ENCODE measurements at regions not wholly inside any gene's neighbourhood (a gene's known extent, or its start where the extent isn't known, plus 50 kb on each side); places are given as distances from the start of the nearest gene placed in this dataset.

- no peak for DNase-seq (ENCODE audit: low spot score, unreplicated experiment)
- TF ChIP-seq CTCF (IDR thresholded peaks at IDR 0.05; ENCODE audit: unreplicated experiment) = no peak
- no peaks in the 10 kb centered on the region for H3K36me3 Mint-ChIP-seq (ENCODE audit: insufficient read depth)
- no peaks in the 10 kb centered on the region for H3K27me3 Mint-ChIP-seq
- no peaks in the 10 kb centered on the region for H3K9me3 Mint-ChIP-seq (ENCODE audit: low read depth)
- no peak overlapping the region for H3K4me3 Mint-ChIP-seq (ENCODE audit: low read depth)
- H3K4me1 Mint-ChIP-seq (ENCODE audit: low read depth) = no peaks in the 10 kb centered on the region
- no peak overlapping the region for H3K27ac Mint-ChIP-seq
Measured at GRCh38 chrX:130974323-130974722, 71.3 kb upstream of the ENOX2 start.

- no peaks in the 10 kb centered on the region for H3K36me3 Mint-ChIP-seq (ENCODE audit: insufficient read depth)
- H3K9me3 Mint-ChIP-seq (ENCODE audit: low read depth) = no peaks in the 10 kb centered on the region
- H3K27me3 Mint-ChIP-seq = no peaks in the 10 kb centered on the region
- H3K4me1 Mint-ChIP-seq (ENCODE audit: low read depth) = no peaks in the 10 kb centered on the region
- H3K4me3 Mint-ChIP-seq (ENCODE audit: low read depth) = no peak overlapping the region
- TF ChIP-seq CTCF (IDR thresholded peaks at IDR 0.05; ENCODE audit: unreplicated experiment) = peak; percentile 87
- no peak overlapping the region for H3K27ac Mint-ChIP-seq
- DNase-seq (ENCODE audit: low spot score, unreplicated experiment) = peak; percentile 29
Measured at GRCh38 chrX:130975947-130976346, 72.9 kb upstream of the ENOX2 start.

- DNase-seq (ENCODE audit: low spot score, unreplicated experiment) = no peak
- H3K4me3 Mint-ChIP-seq (ENCODE audit: low read depth) = no peak overlapping the region
- H3K36me3 Mint-ChIP-seq (ENCODE audit: insufficient read depth) = no peaks in the 10 kb centered on the region
- TF ChIP-seq CTCF (IDR thresholded peaks at IDR 0.05; ENCODE audit: unreplicated experiment) = no peak
- H3K27me3 Mint-ChIP-seq = peaks cover 3% of the 10 kb centered on the region
- H3K27ac Mint-ChIP-seq = no peak overlapping the region
- no peaks in the 10 kb centered on the region for H3K4me1 Mint-ChIP-seq (ENCODE audit: low read depth)
- H3K9me3 Mint-ChIP-seq (ENCODE audit: low read depth) = no peaks in the 10 kb centered on the region
Measured at GRCh38 chrX:130981836-130982235, 76.3 kb upstream of the ARHGAP36 start.

- peaks cover 6% of the 10 kb centered on the region for H3K27me3 Mint-ChIP-seq
- no peaks in the 10 kb centered on the region for H3K36me3 Mint-ChIP-seq (ENCODE audit: insufficient read depth)
- no peaks in the 10 kb centered on the region for H3K4me1 Mint-ChIP-seq (ENCODE audit: low read depth)
- no peaks in the 10 kb centered on the region for H3K9me3 Mint-ChIP-seq (ENCODE audit: low read depth)
- no peak for TF ChIP-seq CTCF (IDR thresholded peaks at IDR 0.05; ENCODE audit: unreplicated experiment)
- no peak for DNase-seq (ENCODE audit: low spot score, unreplicated experiment)
- no peak overlapping the region for H3K27ac Mint-ChIP-seq
- no peak overlapping the region for H3K4me3 Mint-ChIP-seq (ENCODE audit: low read depth)
Measured at GRCh38 chrX:130984782-130985181, 73.4 kb upstream of the ARHGAP36 start.

GRCh38 chrX:130987241-130987640, 70.9 kb upstream of the ARHGAP36 start:
- DNase-seq (ENCODE audit: low spot score, unreplicated experiment) = no peak
- Mint-ChIP-seq H3K27ac (no peak overlapping the region), H3K4me1 (ENCODE audit: low read depth) (no peaks in the 10 kb centered on the region), H3K36me3 (ENCODE audit: insufficient read depth) (no peaks in the 10 kb centered on the region), H3K4me3 (ENCODE audit: low read depth) (no peak overlapping the region), H3K9me3 (ENCODE audit: low read depth) (no peaks in the 10 kb centered on the region), H3K27me3 (peaks cover 6% of the 10 kb centered on the region)
- TF ChIP-seq CTCF (IDR thresholded peaks at IDR 0.05; ENCODE audit: unreplicated experiment) = no peak
